GM23248 (cell line): ENCODE measurements at regions not wholly inside any gene's neighbourhood (a gene's known extent, or its start where the extent isn't known, plus 50 kb on each side); places are given as distances from the start of the nearest gene placed in this dataset.

Source experiments
- EZH2 ChIP-seq: fragments of 200-600 bp; sonication (generic); IDR thresholded peaks from 2 replicates; pipeline ENCODE4 v1.6.1; 2018; ENCODE audit warnings: antibody characterized with exemption, mild to moderate bottlenecking; ENCODE audit not compliant: insufficient read depth, poor library complexity, severe bottlenecking
- EZH2phosphoT487 ChIP-seq: fragments of 200-600 bp; sonication (generic); IDR thresholded peaks from 2 replicates; pipeline ENCODE4 v1.6.1; 2018; ENCODE audit warnings: antibody characterized with exemption, moderate library complexity, mild to moderate bottlenecking, low read depth; ENCODE audit not compliant: insufficient read depth

DNA sequence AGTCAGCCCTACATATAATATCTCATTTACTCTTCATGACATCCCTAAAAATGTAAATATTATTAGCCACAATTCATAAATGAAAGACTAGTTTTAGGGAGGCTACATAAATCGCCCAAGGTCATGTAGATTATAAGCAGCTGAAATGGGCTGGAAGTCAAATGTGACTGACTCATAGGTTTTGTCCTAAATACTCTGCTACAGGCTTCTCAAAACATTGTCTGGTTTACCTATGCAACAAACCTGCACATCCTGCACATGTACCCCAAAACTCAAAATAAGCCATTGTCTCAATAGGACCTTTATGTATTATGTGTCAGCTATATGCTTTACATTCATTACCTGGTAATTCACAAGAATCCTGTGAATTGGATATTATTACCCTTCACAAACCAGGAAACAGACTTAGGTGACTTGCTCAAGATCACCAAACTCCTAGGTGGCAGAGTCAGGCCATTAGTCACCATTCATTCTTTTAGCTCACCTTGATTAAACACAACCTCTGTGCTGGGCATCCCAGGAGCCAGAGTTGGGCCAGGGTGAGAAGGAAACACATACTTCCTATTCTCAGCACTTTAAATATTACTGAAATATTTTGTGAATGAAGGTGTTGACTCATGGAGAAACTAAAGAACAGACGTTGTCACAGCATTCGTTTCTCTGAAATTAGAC, 69.4 kb upstream of the CPO start:
- TF ChIP-seq EZH2 (no peak), EZH2phosphoT487 (no peak)
